ENCODE measurements at regions not wholly inside any gene's neighbourhood (a gene's known extent, or its start where the extent isn't known, plus 50 kb on each side); places are given as distances from the start of the nearest gene placed in this dataset.

GRCh38 chr3:25916321-25916720 is 126.4 kb downstream of the OXSM start:
- TF ChIP-seq, protein P1, sequence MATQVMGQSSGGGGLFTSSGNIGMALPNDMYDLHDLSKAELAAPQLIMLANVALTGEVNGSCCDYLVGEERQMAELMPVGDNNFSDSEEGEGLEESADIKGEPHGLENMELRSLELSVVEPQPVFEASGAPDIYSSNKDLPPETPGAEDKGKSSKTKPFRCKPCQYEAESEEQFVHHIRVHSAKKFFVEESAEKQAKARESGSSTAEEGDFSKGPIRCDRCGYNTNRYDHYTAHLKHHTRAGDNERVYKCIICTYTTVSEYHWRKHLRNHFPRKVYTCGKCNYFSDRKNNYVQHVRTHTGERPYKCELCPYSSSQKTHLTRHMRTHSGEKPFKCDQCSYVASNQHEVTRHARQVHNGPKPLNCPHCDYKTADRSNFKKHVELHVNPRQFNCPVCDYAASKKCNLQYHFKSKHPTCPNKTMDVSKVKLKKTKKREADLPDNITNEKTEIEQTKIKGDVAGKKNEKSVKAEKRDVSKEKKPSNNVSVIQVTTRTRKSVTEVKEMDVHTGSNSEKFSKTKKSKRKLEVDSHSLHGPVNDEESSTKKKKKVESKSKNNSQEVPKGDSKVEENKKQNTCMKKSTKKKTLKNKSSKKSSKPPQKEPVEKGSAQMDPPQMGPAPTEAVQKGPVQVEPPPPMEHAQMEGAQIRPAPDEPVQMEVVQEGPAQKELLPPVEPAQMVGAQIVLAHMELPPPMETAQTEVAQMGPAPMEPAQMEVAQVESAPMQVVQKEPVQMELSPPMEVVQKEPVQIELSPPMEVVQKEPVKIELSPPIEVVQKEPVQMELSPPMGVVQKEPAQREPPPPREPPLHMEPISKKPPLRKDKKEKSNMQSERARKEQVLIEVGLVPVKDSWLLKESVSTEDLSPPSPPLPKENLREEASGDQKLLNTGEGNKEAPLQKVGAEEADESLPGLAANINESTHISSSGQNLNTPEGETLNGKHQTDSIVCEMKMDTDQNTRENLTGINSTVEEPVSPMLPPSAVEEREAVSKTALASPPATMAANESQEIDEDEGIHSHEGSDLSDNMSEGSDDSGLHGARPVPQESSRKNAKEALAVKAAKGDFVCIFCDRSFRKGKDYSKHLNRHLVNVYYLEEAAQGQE (IDR thresholded peaks at IDR 0.05; ENCODE audit: low read depth, low read length): no peak
- TF ChIP-seq, protein P2, sequence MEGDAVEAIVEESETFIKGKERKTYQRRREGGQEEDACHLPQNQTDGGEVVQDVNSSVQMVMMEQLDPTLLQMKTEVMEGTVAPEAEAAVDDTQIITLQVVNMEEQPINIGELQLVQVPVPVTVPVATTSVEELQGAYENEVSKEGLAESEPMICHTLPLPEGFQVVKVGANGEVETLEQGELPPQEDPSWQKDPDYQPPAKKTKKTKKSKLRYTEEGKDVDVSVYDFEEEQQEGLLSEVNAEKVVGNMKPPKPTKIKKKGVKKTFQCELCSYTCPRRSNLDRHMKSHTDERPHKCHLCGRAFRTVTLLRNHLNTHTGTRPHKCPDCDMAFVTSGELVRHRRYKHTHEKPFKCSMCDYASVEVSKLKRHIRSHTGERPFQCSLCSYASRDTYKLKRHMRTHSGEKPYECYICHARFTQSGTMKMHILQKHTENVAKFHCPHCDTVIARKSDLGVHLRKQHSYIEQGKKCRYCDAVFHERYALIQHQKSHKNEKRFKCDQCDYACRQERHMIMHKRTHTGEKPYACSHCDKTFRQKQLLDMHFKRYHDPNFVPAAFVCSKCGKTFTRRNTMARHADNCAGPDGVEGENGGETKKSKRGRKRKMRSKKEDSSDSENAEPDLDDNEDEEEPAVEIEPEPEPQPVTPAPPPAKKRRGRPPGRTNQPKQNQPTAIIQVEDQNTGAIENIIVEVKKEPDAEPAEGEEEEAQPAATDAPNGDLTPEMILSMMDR (IDR thresholded peaks at IDR 0.05): no peak
- no peak for TF ChIP-seq SMC3 (IDR thresholded peaks at IDR 0.05; ENCODE audit: low read depth, low read length)
- no peak for TF ChIP-seq TAF1 (IDR thresholded peaks at IDR 0.05; ENCODE audit: borderline replicate concordance, low read depth, low read length)
- no peak for TF ChIP-seq POLR2AphosphoS5 (IDR thresholded peaks at IDR 0.05; ENCODE audit: low read depth, low read length)
- TF ChIP-seq GABPA (IDR thresholded peaks at IDR 0.05; ENCODE audit: low read depth): no peak

Data from SK-N-SH (cell line).